GM18507 (cell line): ENCODE measurements at regions not wholly inside any gene's neighbourhood (a gene's known extent, or its start where the extent isn't known, plus 50 kb on each side); places are given as distances from the start of the nearest gene placed in this dataset.
"Not testable (repeated sequence)": the region's sequence is repeated elsewhere in the genome, so short reads cannot be mapped to it uniquely, and the experiment has no call there.

Source experiments
- DNase-seq: peaks from one replicate; pipeline ENCODE4 v3.0.0; 2011; ENCODE audit warnings: low read depth; ENCODE audit not compliant: insufficient read length; ENCODE audit errors: extremely low spot score
- FAIRE-seq: peaks from 2 replicates; lab custom pipeline; 2011; peaks lifted over from hg19 to GRCh38; lab: Jason Lieb, UNC

- DNase-seq (no peak), FAIRE-seq (no peak)
These were observed 698.7 kb downstream of the SLITRK1 start for GRCh38 chr13:83183439-83184149.

- DNase-seq (no peak), FAIRE-seq (no peak)
These were observed 699.4 kb downstream of the SLITRK1 start for GRCh38 chr13:83182845-83183244.

DNA sequence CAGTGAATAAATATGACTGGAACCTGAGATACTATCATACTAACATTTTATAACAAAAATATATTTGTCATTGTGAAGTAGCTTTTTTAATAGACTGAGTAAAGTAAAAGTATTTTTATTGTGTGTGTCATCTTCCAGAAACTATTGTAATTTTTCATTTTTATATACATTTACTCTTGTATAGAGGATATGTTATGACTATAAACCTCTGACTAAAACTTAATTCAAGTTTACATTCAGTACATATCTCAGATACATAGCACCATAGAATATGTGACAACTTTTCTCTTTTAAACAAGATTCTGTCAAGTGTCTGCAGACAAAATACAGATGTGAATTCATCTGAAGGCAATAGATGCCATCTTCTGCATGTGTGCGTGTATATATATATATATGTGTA is 704.3 kb downstream of the SLITRK1 start:
- DNase-seq, result no peak
- no peak for FAIRE-seq

DNA sequence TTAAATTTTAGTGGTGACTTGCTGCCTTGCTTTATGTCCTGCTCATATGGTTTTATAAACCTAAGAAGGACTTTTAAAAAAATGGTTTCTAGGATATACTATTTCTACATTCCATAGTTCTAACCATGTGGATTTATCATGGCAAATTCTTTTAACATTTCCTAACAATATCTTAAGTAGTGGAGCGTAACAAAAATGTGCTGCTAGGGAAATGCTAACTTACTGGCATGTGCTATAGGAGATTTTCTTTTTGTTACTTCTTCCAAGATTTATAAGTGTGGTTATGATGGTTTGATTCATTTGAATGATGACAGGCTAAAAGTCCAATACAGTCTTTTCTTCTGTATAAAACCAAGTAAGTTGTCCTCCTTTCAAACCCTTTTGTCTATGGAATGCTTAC is 713.7 kb downstream of the SLITRK1 start:
- FAIRE-seq (no peak), DNase-seq (no peak)

GRCh38 chr13:83167203-83167602 is 715.1 kb downstream of the SLITRK1 start:
- DNase-seq, result no peak
- no peak for FAIRE-seq

DNA sequence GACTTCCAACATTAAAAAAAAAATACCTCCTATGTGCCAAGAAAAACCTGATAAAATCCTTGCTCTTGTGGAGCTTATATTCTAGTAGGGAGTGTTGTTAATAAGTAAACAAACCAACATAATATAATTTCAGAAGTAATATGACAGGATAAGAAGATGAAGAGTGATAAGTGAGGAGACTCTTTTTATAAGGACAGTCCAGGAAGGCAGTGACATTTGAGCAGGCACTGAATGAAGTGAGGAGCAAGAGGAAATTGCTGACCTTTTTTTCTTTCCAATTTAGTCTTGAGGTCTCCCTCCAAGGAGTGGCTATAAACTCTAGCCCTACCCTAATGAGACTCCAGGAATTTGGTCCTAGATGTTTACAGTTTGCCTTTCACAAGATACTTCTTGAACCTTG is 715.7 kb downstream of the SLITRK1 start:
- DNase-seq (no peak), FAIRE-seq (no peak)

DNA sequence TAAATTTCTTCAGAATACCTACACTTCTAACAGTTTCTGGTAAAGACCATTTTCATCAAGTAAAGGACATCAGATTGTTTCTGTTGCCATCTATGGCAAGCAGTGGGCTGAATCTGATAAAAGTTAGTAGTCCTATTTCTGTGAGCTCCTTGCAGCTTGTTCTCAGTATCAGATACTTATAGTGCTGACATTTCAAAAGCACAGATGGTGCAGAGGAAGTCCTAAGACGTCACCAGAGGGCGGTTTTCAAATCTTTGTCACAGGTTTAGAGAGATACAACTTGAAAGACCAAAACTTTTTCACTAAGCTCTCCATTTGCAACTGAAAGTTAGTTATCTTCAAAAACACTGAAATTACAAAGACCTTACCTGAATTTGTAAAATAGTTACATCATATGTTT is 719.8 kb downstream of the SLITRK1 start:
- DNase-seq (no peak), FAIRE-seq (no peak)

DNA sequence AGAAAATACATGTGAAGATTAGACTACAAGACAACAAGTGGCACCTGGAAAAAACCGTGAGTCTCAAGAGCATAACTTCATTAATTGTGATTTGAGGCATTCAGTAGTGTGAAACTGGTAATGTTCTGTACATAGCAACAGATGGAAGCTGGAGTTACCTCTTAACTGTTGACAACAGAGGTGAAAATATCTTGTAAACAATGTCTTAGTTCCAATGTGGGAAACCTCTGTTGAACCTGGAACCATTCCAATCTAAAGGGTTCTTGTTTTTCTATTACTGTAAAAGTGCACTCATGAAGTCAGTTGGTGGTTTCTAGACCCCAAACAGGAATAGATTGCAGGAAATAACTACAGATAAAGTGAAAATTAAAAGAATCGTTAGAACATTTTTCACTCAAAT is 728.4 kb downstream of the SLITRK1 start:
- DNase-seq (no peak), FAIRE-seq (no peak)

- DNase-seq (no peak), FAIRE-seq (no peak)
These were observed 731.0 kb downstream of the SLITRK1 start for GRCh38 chr13:83151308-83151660.

GRCh38 chr13:83150616-83151307 is 731.5 kb downstream of the SLITRK1 start:
- DNase-seq (no peak), FAIRE-seq (no peak)

GRCh38 chr13:83136660-83137059 is 745.6 kb downstream of the SLITRK1 start:
- DNase-seq (no peak), FAIRE-seq (no peak)

DNA sequence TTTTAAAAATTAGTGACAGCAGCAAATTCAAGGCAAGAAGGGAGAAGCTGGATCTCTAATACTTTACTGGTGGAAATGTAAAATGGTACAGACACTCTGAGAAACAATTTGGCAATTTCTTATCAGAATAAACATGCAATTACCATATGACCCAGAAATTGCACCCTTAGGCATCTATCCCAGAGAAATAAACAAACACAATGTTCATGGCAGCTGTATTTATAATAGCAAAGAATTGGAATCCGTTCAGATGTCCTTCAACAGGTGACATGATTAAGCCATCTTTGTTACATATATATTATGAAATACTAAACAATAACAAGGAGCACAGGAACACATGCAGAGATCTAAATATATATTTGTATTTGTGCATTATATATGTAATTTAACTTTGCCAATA is 756.5 kb downstream of the SLITRK1 start:
- DNase-seq (no peak), FAIRE-seq (no peak)

DNA sequence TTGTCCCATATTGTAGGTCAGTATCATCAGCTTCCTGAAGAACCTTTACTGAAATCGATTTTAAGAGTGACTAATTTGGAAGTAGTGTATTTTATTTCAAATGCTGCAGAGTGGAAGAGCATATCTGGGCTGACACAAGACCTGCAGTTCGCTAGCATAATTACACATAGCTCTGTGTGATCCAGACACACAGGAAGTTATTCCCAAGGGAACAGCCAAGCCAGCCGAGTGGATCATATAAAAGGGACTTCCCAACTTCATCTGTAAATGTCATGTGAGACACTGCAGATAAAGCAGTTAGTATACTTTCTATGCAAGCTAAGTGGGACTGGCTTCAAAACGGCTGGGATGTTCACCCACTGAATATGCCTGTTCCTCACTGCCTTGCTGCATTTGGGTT is 760.4 kb downstream of the SLITRK1 start:
- FAIRE-seq, result no peak
- no peak for DNase-seq

DNA sequence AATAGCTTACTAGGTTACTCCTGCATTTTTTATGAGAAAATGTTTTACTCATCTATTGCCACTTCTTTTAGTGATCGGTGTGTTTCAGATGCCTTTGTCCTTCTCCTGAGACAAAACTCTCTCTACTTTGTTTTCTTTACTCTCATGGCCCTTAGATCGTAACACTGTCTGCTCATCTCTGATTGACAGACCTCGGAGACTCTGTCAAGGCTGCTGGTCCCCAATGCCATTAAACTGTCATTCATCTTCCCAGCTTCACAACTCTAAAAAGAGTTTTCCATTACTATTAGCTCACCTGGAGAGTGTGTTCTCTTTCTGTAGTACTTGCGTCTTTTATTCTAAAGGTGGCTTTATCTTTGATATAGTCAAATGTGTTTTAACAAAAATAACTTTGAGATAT is 765.2 kb downstream of the SLITRK1 start:
- FAIRE-seq, result no peak
- DNase-seq, result no peak

DNA sequence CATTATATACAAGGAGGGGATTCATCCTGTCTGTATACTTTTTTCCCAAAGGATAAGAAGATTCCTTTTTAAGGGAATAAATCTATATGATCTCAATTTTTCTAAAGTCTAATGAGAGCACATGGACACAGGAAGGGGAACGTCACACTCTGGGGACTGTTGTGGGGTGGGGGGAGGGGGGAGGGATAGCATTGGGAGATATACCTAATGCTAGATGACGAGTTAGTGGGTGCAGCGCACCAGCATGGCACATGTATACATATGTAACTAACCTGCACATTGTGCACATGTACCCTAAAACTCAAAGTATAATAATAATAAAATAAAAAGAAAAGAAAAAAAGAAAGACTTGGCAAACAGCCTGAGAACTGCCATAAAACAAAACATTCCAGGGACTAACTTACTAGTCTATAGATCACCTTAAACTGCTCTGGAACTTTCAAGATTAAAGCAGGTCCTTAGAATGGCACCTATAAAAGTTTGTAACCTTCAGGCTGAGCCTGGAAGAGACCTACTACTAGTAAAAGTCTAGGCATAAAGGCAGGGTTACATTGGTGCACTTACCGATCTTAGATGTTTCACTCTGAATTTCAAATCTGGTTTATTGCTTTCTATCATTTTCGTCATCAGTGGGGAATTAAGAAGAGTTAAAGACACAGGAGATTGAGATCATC is 780.6 kb downstream of the SLITRK1 start:
- DNase-seq, FAIRE-seq: not testable (repeated sequence)

DNA sequence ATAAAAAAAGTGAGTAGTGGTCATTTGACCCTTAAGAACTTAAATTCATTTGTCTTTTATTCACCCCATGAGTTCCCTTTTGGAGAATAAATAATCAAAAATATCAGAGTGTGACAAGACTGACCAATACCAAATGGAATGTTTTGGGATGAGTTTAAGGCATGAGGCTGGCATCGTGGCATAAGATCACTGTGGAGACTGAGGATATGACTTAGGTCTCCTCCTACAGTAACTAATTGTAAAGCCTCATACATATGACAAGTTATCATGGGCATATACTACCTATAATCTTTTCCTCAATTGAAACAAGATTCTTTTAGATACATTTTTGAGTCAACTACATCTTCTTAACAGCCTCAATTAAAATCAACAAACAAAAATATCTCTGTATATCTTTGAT is 782.0 kb downstream of the SLITRK1 start:
- FAIRE-seq (no peak), DNase-seq (no peak)

DNA sequence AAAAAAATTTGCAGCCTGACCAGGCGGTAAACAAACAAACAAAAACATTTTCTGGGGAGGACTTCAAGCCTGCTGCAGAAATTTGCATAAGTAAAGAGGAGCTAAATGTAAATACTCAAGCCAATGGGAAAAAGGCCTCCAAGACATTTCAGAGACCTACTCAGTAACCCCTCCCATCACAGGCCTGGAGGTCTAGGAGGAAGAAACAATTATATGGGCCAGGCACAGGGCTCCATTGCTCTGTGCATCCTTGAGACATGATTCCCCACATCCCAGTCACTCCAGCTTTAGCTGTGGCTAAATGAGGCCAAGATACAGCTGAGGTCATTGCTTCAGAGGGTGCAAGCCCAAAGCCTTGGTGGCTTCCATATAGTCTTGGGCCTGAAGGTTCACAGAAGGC is 793.4 kb downstream of the SLITRK1 start:
- DNase-seq (no peak), FAIRE-seq (no peak)

DNA sequence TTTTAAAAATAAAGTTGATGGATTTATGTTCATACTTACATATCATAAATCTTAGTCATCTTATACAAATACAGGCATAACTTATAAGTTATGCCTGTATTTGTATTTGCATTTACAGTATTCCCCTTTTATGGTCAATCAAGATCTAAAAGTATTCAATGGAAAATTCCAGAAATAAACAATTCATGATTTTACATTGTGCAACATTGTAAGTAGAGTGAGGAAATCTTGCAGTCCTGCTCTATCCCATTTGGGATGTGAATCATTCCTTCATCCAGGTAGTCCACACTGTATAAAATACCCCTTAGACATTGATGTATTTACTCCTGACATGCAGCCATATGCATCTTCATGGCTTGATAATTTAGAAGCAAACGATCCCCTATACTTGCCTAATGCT is 795.3 kb downstream of the SLITRK1 start:
- no peak for FAIRE-seq
- DNase-seq, result no peak

- no peak for FAIRE-seq
These were observed 796.2 kb downstream of the SLITRK1 start for GRCh38 chr13:83086088-83086487.

GRCh38 chr13:83085186-83085900 is 796.9 kb downstream of the SLITRK1 start:
- DNase-seq, result no peak
- FAIRE-seq, result no peak

More at GRCh38 chr13:83086088-83086487, 796.2 kb downstream of the SLITRK1 start:
- no peak for DNase-seq
